Hematopoietic multipotent progenitor cell (in vitro differentiated cells): ENCODE measurements at regions not wholly inside any gene's neighbourhood (a gene's known extent, or its start where the extent isn't known, plus 50 kb on each side); places are given as distances from the start of the nearest gene placed in this dataset.

Experiments used
- DNase-seq, 3 donors: peaks; one replicate each; pipeline ENCODE4 v3.0.0-alpha.2; 2011 to 2015; ENCODE audit warnings: low read depth in 2 of 3, low spot score in 2 of 3

GRCh38 chr13:34428911-34429310 lies 513.2 kb upstream of the NBEA start:
- no peak for DNase-seq

- DNase-seq: no peak
Observed at GRCh38 chr13:34430294-34430693, 511.8 kb upstream of the NBEA start.

- DNase-seq: no peak
Observed at GRCh38 chr13:34431827-34432581, 510.1 kb upstream of the NBEA start.

- DNase-seq: no peak
Observed at GRCh38 chr13:34435338-34435737, 506.7 kb upstream of the NBEA start.

GRCh38 chr13:34437873-34438272 lies 504.2 kb upstream of the NBEA start:
- no peak for DNase-seq

GRCh38 chr13:34452831-34453230 lies 489.2 kb upstream of the NBEA start:
- no peak for DNase-seq

- no peak for DNase-seq
Observed at GRCh38 chr13:34458756-34459715, 483.0 kb upstream of the NBEA start.

- no peak for DNase-seq
Observed at GRCh38 chr13:34459856-34460255, 482.2 kb upstream of the NBEA start.

GRCh38 chr13:34462843-34463242 lies 479.2 kb upstream of the NBEA start:
- DNase-seq: no peak

GRCh38 chr13:34464011-34464410 lies 478.1 kb upstream of the NBEA start:
- DNase-seq: no peak

GRCh38 chr13:34465423-34465922 lies 476.6 kb upstream of the NBEA start:
- DNase-seq: no peak

GRCh38 chr13:34466301-34466700 lies 475.8 kb upstream of the NBEA start:
- DNase-seq: no peak

- DNase-seq: no peak
Observed at GRCh38 chr13:34467450-34468083, 474.5 kb upstream of the NBEA start.

GRCh38 chr13:34469196-34469986 lies 472.7 kb upstream of the NBEA start:
- DNase-seq: no peak

GRCh38 chr13:34474187-34474868 lies 467.7 kb upstream of the NBEA start:
- DNase-seq: no peak

- no peak for DNase-seq
Observed at GRCh38 chr13:34478376-34478775, 463.7 kb upstream of the NBEA start.

- DNase-seq: no peak
Observed at GRCh38 chr13:34502011-34502410, 440.1 kb upstream of the NBEA start.

- no peak for DNase-seq
Observed at GRCh38 chr13:34502621-34503020, 439.4 kb upstream of the NBEA start.

GRCh38 chr13:34506796-34507195 lies 435.3 kb upstream of the NBEA start:
- DNase-seq: no peak

GRCh38 chr13:34507630-34508029 lies 434.4 kb upstream of the NBEA start:
- DNase-seq: no peak
